WTC11 (cell line): ENCODE measurements at regions not wholly inside any gene's neighbourhood (a gene's known extent, or its start where the extent isn't known, plus 50 kb on each side); places are given as distances from the start of the nearest gene placed in this dataset.

ENCODE experiments used
- ATAC-seq: fragments of 200-7000 bp; cut with Tn5 transposase; 2 replicates; pipeline ENCODE4 v1.10.0; 2021; ENCODE audit warnings: mild to moderate bottlenecking, moderate library complexity
- CTCF ChIA-PET: fragments of 300-600 bp; sonication (Branson Sonifier 250); formaldehyde crosslinking; loops from one replicate; lab custom pipeline; 2021; ENCODE audit warnings: antibody characterized with exemption; lab: Charles Lee
- POLR2A ChIA-PET: fragments of 350-600 bp; sonication (Branson Sonifier 250); formaldehyde crosslinking; loops from one replicate; lab custom pipeline; 2021; ENCODE audit warnings: antibody characterized with exemption; lab: Charles Lee
- DNase-seq: peaks from one replicate; pipeline ENCODE4 v3.0.0; 2021; ENCODE audit warnings: low spot score
- H3K27ac Mint-ChIP-seq: 2 replicates; pipeline ENCODE4 v1.8.0; 2021; ENCODE audit warnings: mixed read lengths
- H3K27me3 Mint-ChIP-seq: 2 replicates; pipeline ENCODE4 v1.8.0; 2021; ENCODE audit warnings: low read depth, mild to moderate bottlenecking, moderate library complexity, mixed read lengths
- H3K36me3 Mint-ChIP-seq: 2 replicates; pipeline ENCODE4 v1.8.0; 2021; ENCODE audit warnings: mixed read lengths
- H3K4me1 Mint-ChIP-seq: 2 replicates; pipeline ENCODE4 v1.8.0; 2022; ENCODE audit warnings: mixed read lengths
- H3K4me3 Mint-ChIP-seq: 2 replicates; pipeline ENCODE4 v1.8.0; 2021; ENCODE audit warnings: mild to moderate bottlenecking, moderate library complexity, mixed read lengths
- H3K9me3 Mint-ChIP-seq: 2 replicates; pipeline ENCODE4 v1.8.0; 2021; ENCODE audit warnings: mixed read lengths
- AR ChIP-seq: fragments of 250-450 bp; sonication (Bioruptor Pico); IDR thresholded peaks from 2 replicates; pipeline ENCODE4 v1.9.0; 2021; ENCODE audit warnings: mild to moderate bottlenecking
- ARID4B ChIP-seq: sonication (generic); formaldehyde crosslinking; IDR thresholded peaks from 2 replicates; pipeline ENCODE4 v1.8.0; 2023; ENCODE audit warnings: missing genetic modification reagents, mild to moderate bottlenecking, borderline replicate concordance
- CREB1 ChIP-seq: sonication (generic); formaldehyde crosslinking; IDR thresholded peaks from 2 replicates; pipeline ENCODE4 v1.8.0; 2023; ENCODE audit warnings: mild to moderate bottlenecking, missing genetic modification reagents
- CTCF ChIP-seq: fragments of 200-600 bp; IDR thresholded peaks from 2 replicates; pipeline ENCODE4 v1.8.0; 2022; ENCODE audit warnings: antibody characterized with exemption
- ERG ChIP-seq: fragments of 250-450 bp; sonication (Bioruptor Pico); IDR thresholded peaks from 2 replicates; pipeline ENCODE4 v1.8.0; 2021; ENCODE audit warnings: mild to moderate bottlenecking
- ESRRA ChIP-seq: sonication (generic); formaldehyde crosslinking; IDR thresholded peaks from 2 replicates; pipeline ENCODE4 v1.8.1; 2022; ENCODE audit warnings: mild to moderate bottlenecking, missing genetic modification reagents, borderline replicate concordance
- FOXK1 ChIP-seq: sonication (generic); formaldehyde crosslinking; IDR thresholded peaks from 2 replicates; pipeline ENCODE4 v1.8.0; 2022; ENCODE audit warnings: mild to moderate bottlenecking, moderate library complexity, missing genetic modification reagents
- FOXP4 ChIP-seq: sonication (generic); formaldehyde crosslinking; IDR thresholded peaks from 2 replicates; pipeline ENCODE4 v1.8.0; 2022; ENCODE audit warnings: mild to moderate bottlenecking, missing genetic modification reagents
- MYBL2 ChIP-seq: sonication (generic); formaldehyde crosslinking; IDR thresholded peaks from 2 replicates; pipeline ENCODE4 v1.8.1; 2023; ENCODE audit warnings: mild to moderate bottlenecking, moderate library complexity, missing genetic modification reagents
- NFE2L1 ChIP-seq: sonication (generic); formaldehyde crosslinking; IDR thresholded peaks from 2 replicates; pipeline ENCODE4 v1.8.1; 2023; ENCODE audit warnings: missing genetic modification reagents
- NR2C2 ChIP-seq: sonication (generic); formaldehyde crosslinking; IDR thresholded peaks from 2 replicates; pipeline ENCODE4 v1.8.0; 2022; ENCODE audit warnings: mild to moderate bottlenecking, missing genetic modification reagents
- SMAD4 ChIP-seq: sonication (generic); formaldehyde crosslinking; IDR thresholded peaks from 2 replicates; pipeline ENCODE4 v1.8.0; 2022; ENCODE audit warnings: mild to moderate bottlenecking, missing genetic modification reagents
- SP1 ChIP-seq: sonication (generic); formaldehyde crosslinking; conservative IDR thresholded peaks from 2 replicates; pipeline ENCODE4 v1.8.1; 2022; ENCODE audit warnings: missing genetic modification reagents
- TEAD4 ChIP-seq: sonication (generic); formaldehyde crosslinking; IDR thresholded peaks from 2 replicates; pipeline ENCODE4 v1.8.0; 2022; ENCODE audit warnings: mild to moderate bottlenecking, missing genetic modification reagents
- ZBTB21 ChIP-seq: sonication (generic); formaldehyde crosslinking; IDR thresholded peaks from 2 replicates; pipeline ENCODE4 v1.8.1; 2023; ENCODE audit warnings: mild to moderate bottlenecking, missing genetic modification reagents, borderline replicate concordance
- ZNF121 ChIP-seq: sonication (generic); formaldehyde crosslinking; IDR thresholded peaks from 2 replicates; pipeline ENCODE4 v1.8.0; 2023; ENCODE audit warnings: missing genetic modification reagents
- ZNF138 ChIP-seq: sonication (generic); formaldehyde crosslinking; conservative IDR thresholded peaks from 2 replicates; pipeline ENCODE4 v1.8.1; 2022; ENCODE audit warnings: mild to moderate bottlenecking, moderate library complexity, missing genetic modification reagents
- ZNF219 ChIP-seq: sonication (generic); formaldehyde crosslinking; IDR thresholded peaks from 2 replicates; pipeline ENCODE4 v1.8.0; 2023; ENCODE audit warnings: missing genetic modification reagents, mild to moderate bottlenecking, borderline replicate concordance
- ZNF232 ChIP-seq: sonication (generic); formaldehyde crosslinking; IDR thresholded peaks from 2 replicates; pipeline ENCODE4 v1.8.0; 2022; ENCODE audit warnings: mild to moderate bottlenecking, missing genetic modification reagents
- ZNF317 ChIP-seq: sonication (generic); formaldehyde crosslinking; IDR thresholded peaks from 2 replicates; pipeline ENCODE4 v1.8.1; 2023; ENCODE audit warnings: low read depth, mild to moderate bottlenecking, moderate library complexity, missing genetic modification reagents, borderline replicate concordance
- ZNF416 ChIP-seq: fragments of 250-450 bp; sonication (Bioruptor Pico); IDR thresholded peaks from 2 replicates; pipeline ENCODE4 v1.9.0; 2021; ENCODE audit warnings: mild to moderate bottlenecking, inconsistent platforms
- ZNF512 ChIP-seq: sonication (generic); formaldehyde crosslinking; IDR thresholded peaks from 2 replicates; pipeline ENCODE4 v1.8.1; 2022; ENCODE audit warnings: missing genetic modification reagents, borderline replicate concordance
- ZNF671 ChIP-seq: fragments of 250-450 bp; sonication (Bioruptor Pico); IDR thresholded peaks from 2 replicates; pipeline ENCODE4 v1.8.0; 2021; ENCODE audit warnings: mild to moderate bottlenecking

DNA sequence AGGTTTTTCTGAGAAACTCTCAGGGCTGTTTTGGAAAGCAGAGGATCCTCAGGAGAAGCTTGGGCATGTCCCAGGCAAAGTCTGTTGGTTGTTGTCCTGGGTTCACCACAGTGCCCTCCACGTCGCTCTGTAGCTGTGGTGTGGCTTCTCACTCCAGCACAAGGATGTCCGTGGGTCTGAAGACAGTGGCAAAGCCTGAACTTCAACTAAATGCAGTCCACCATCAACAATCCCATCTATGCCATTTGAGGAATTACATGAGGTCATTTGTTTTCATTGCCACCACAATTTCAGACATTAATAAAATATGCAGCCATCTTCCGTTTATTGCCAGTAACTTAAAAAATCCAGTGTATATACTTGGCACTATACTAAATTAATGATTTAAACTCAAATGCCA is 272.1 kb downstream of the LRIG3 start:
- ChIA-PET CTCF (no interaction called here), POLR2A (no interaction called here)
- peaks cover 14% of the 10 kb centered on the region for H3K4me1 Mint-ChIP-seq
- H3K9me3 Mint-ChIP-seq = peaks cover 7% of the 10 kb centered on the region
- DNase-seq = no peak
- no peak overlapping the region for H3K27ac Mint-ChIP-seq
- H3K27me3 Mint-ChIP-seq = no peaks in the 10 kb centered on the region
- TF ChIP-seq FOXK1 (no peak), ZNF416 (no peak), ZNF671 (CRISPR knock-in tag) (no peak), ZNF121 (CRISPR knock-in tag) (no peak), ARID4B (CRISPR knock-in tag) (no peak), CREB1 (CRISPR knock-in tag) (no peak), ERG (no peak), NR2C2 (CRISPR knock-in tag) (no peak), SMAD4 (CRISPR knock-in tag) (no peak), ZNF512 (CRISPR knock-in tag) (no peak), CTCF (no peak), NFE2L1 (CRISPR knock-in tag) (no peak), ZBTB21 (no peak), MYBL2 (CRISPR knock-in tag) (no peak)
- H3K4me3 Mint-ChIP-seq = no peak overlapping the region
- no peak for ATAC-seq
- H3K36me3 Mint-ChIP-seq = peaks cover 5% of the 10 kb centered on the region; the same call in 1 of the 2 replicates

GRCh38 chr12:58651850-58652249 is 268.5 kb downstream of the LRIG3 start:
- ChIA-PET CTCF (no interaction called here), POLR2A (no interaction called here)
- no peaks in the 10 kb centered on the region for H3K27me3 Mint-ChIP-seq
- H3K4me3 Mint-ChIP-seq = no peak overlapping the region
- ATAC-seq (no peak), DNase-seq (no peak)
- peaks cover 15% of the 10 kb centered on the region for H3K36me3 Mint-ChIP-seq
- no peaks in the 10 kb centered on the region for H3K4me1 Mint-ChIP-seq
- peaks cover 23% of the 10 kb centered on the region for H3K9me3 Mint-ChIP-seq
- no peak overlapping the region for H3K27ac Mint-ChIP-seq
- TF ChIP-seq ZNF138 (CRISPR knock-in tag) (no peak), TEAD4 (CRISPR knock-in tag) (no peak), ZNF317 (no peak), SP1 (CRISPR knock-in tag) (no peak), ESRRA (CRISPR knock-in tag) (no peak), AR (CRISPR knock-in tag) (no peak), ZNF232 (CRISPR knock-in tag) (no peak), ZNF219 (no peak), FOXP4 (CRISPR knock-in tag) (no peak), ZBTB21 (no peak), FOXK1 (no peak)
